GM12878 (cell line): ENCODE measurements at regions not wholly inside any gene's neighbourhood (a gene's known extent, or its start where the extent isn't known, plus 50 kb on each side); places are given as distances from the start of the nearest gene placed in this dataset.

Experiments
- ATAC-seq: fragments of 200-7000 bp; cut with Tn5 transposase; 3 replicates; pipeline ENCODE4 v1.9.1; 2020; ENCODE audit warnings: mild to moderate bottlenecking, moderate library complexity
- BruUV-seq: library from RNA; stranded (reverse); fragments of 400-500 nt; replicated peaks from 2 replicates; lab custom pipeline; 2021; lab: Mats Ljungman, UMichigan
- CTCF ChIA-PET: fragments of 300-600 bp; sonication (Branson Sonifier 250); formaldehyde crosslinking; extraction: SDS; loops from one replicate; lab custom pipeline; 2021; ENCODE audit warnings: inconsistent platforms; lab: Yijun Ruan, JAX
- POLR2A ChIA-PET: fragments of 350-600 bp; formaldehyde crosslinking; extraction: SDS; loops from one replicate; lab custom pipeline; 2021; ENCODE audit warnings: inconsistent platforms; lab: Charles Lee
- RAD21 ChIA-PET: fragments of 300-600 bp; sonication (Branson Sonifier 250); formaldehyde crosslinking; loops from one replicate; lab custom pipeline; 2023; ENCODE audit warnings: antibody characterized with exemption; ENCODE audit not compliant: unreplicated experiment; lab: Charles Lee
- SMC1A ChIA-PET: fragments of 300-600 bp; sonication (Branson Sonifier 250); formaldehyde crosslinking; loops from one replicate; lab custom pipeline; 2023; ENCODE audit not compliant: unreplicated experiment, uncharacterized antibody; lab: Charles Lee
- DNase-seq: peaks from one replicate; pipeline ENCODE4 v3.0.0-alpha.2; 2011; ENCODE audit warnings: low read depth, low spot score
- FAIRE-seq: peaks from 3 replicates; lab custom pipeline; 2011; peaks lifted over from hg19 to GRCh38; lab: Jason Lieb, UNC
- H2AFZ ChIP-seq: 2 replicates; pipeline ENCODE4 v1.6.0; 2011; ENCODE audit warnings: low read depth, low read length, control low read depth; ENCODE audit not compliant: control insufficient read depth
- H3K27ac ChIP-seq: 2 replicates; pipeline ENCODE4 v1.5.1; 2011; ENCODE audit warnings: control low read depth; ENCODE audit not compliant: control insufficient read depth, insufficient read depth
- H3K27me3 ChIP-seq, 2 experiments: replicated peaks in 1 of 2; 2 replicates each; pipeline versions ENCODE4 v1.6.0 to v1.6.1; 2011; ENCODE audit warnings: low read length in 1 of 2; ENCODE audit not compliant: control insufficient read depth in 2 of 2, insufficient read depth in 2 of 2
- H3K36me3 ChIP-seq, 2 experiments: 2 replicates each; pipeline ENCODE4 v1.5.1; 2011; ENCODE audit warnings: low read length in 1 of 2; ENCODE audit not compliant: control insufficient read depth in 2 of 2, insufficient read depth in 2 of 2
- H3K4me1 ChIP-seq: 2 replicates; pipeline ENCODE4 v1.6.1; 2011; ENCODE audit warnings: mild to moderate bottlenecking, low read length, moderate library complexity, mixed read lengths; ENCODE audit not compliant: control insufficient read depth, insufficient read depth
- H3K4me2 ChIP-seq: 2 replicates; pipeline ENCODE4 v1.6.0; 2011; ENCODE audit warnings: control low read depth; ENCODE audit not compliant: control insufficient read depth, insufficient read depth
- H3K4me3 ChIP-seq: fragments of 200-600 bp; sonication (generic); 2 replicates; pipeline ENCODE4 v1.5.1; 2016
- H3K79me2 ChIP-seq: 2 replicates; pipeline ENCODE4 v1.6.0; 2011; ENCODE audit warnings: low read length; ENCODE audit not compliant: control insufficient read depth, insufficient read depth
- H3K9ac ChIP-seq: 2 replicates; pipeline ENCODE4 v1.8.0; 2011; ENCODE audit warnings: low read length, control low read depth, mixed read lengths; ENCODE audit not compliant: control insufficient read depth, insufficient read depth
- H3K9me3 ChIP-seq: replicated peaks from 3 replicates; pipeline ENCODE4 v1.5.1; 2011; ENCODE audit warnings: mild to moderate bottlenecking, low read length; ENCODE audit not compliant: control insufficient read depth, insufficient read depth
- H4K20me1 ChIP-seq: 2 replicates; pipeline ENCODE4 v1.6.0; 2011; ENCODE audit not compliant: control insufficient read depth, insufficient read depth
- ATF7 ChIP-seq: fragments of 450-650 bp; IDR thresholded peaks from 2 replicates; pipeline ENCODE4 v1.6.1; 2016; ENCODE audit warnings: low read depth, mild to moderate bottlenecking
- CHD1 ChIP-seq: IDR thresholded peaks from 2 replicates; pipeline ENCODE4 v1.6.1; 2012; ENCODE audit warnings: low read depth, low read length, improper control_type of control experiment
- NFYA ChIP-seq: IDR thresholded peaks from 2 replicates; pipeline ENCODE4 v1.6.1; 2011; ENCODE audit warnings: low read depth, mild to moderate bottlenecking, low read length, improper control_type of control experiment, borderline replicate concordance
- NR2C2 ChIP-seq: IDR thresholded peaks from 2 replicates; pipeline ENCODE4 v1.6.1; 2011; ENCODE audit warnings: borderline replicate concordance, low read depth; ENCODE audit not compliant: control insufficient read depth, insufficient read length
- PAX8 ChIP-seq: fragments of 450-650 bp; IDR thresholded peaks from 2 replicates; pipeline ENCODE4 v1.6.1; 2017; ENCODE audit warnings: mild to moderate bottlenecking, moderate library complexity
- PBX3 ChIP-seq: IDR thresholded peaks from 2 replicates; pipeline ENCODE4 v1.6.1; 2011; ENCODE audit warnings: mild to moderate bottlenecking, low read depth, low read length, moderate library complexity; ENCODE audit not compliant: insufficient replicate concordance
- POU2F2 ChIP-seq: IDR thresholded peaks from 3 replicates; pipeline ENCODE4 v1.6.1; 2011; ENCODE audit warnings: low read depth, mild to moderate bottlenecking, low read length, borderline replicate concordance
- RB1 ChIP-seq: fragments of 450-650 bp; formaldehyde crosslinking; IDR thresholded peaks from 2 replicates; pipeline ENCODE4 v1.6.1; 2017; ENCODE audit warnings: mild to moderate bottlenecking, borderline replicate concordance
- RBBP5 ChIP-seq: fragments of 200-600 bp; sonication (generic); conservative IDR thresholded peaks from 2 replicates; pipeline ENCODE4 v1.6.1; 2016
- SREBF2 ChIP-seq: IDR thresholded peaks from 2 replicates; pipeline ENCODE4 v1.6.1; 2012; ENCODE audit warnings: mild to moderate bottlenecking, low read length
- SRF ChIP-seq, 2 experiments: IDR thresholded peaks; 2 replicates each; pipeline ENCODE4 v1.6.1; 2011; ENCODE audit warnings: low read depth in 2 of 2, low read length in 2 of 2, mild to moderate bottlenecking in 1 of 2, moderate library complexity in 1 of 2
- SUZ12 ChIP-seq: fragments of 200-600 bp; sonication (generic); IDR thresholded peaks from one replicate; pipeline ENCODE4 v1.6.1; 2018; ENCODE audit warnings: antibody characterized with exemption, mild to moderate bottlenecking; ENCODE audit not compliant: unreplicated experiment
- ZZZ3 ChIP-seq: IDR thresholded peaks from 2 replicates; pipeline ENCODE4 v1.6.1; 2011; ENCODE audit warnings: low read depth; ENCODE audit not compliant: control insufficient read depth, insufficient read length
- WGBS: methylation state at CpG from one replicate; pipeline ENCODE4 v1.1.6; 2016; ENCODE audit warnings: low lambda C conversion rate; ENCODE audit not compliant: insufficient replicate concordance, insufficient coverage; ENCODE audit errors: missing lambda C conversion rate; 5-methylcytosine and 5-hydroxymethylcytosine counted together
- in situ Hi-C: fragments of 300-500 bp; cut with MboI; formaldehyde crosslinking; loops from 9 replicates; pipeline ENCODE4 v1.14.3; 2018; ENCODE audit warnings: mixed read lengths
- intact Hi-C: fragments of 100-400 bp; cut with micrococcal nuclease; formaldehyde crosslinking; loops from one replicate; pipeline ENCODE4 v1.14.2; 2022; ENCODE audit not compliant: unreplicated experiment
- TF ChIP-seq, protein P1 (sequence below): IDR thresholded peaks from 2 replicates; pipeline ENCODE4 v1.6.1; 2012; ENCODE audit warnings: mild to moderate bottlenecking, low read depth, low read length
- TF ChIP-seq, protein P2 (sequence below): fragments of 450-650 bp; IDR thresholded peaks from 2 replicates; pipeline ENCODE4 v1.6.1; 2017; ENCODE audit warnings: low read depth, mild to moderate bottlenecking, moderate library complexity

DNA sequence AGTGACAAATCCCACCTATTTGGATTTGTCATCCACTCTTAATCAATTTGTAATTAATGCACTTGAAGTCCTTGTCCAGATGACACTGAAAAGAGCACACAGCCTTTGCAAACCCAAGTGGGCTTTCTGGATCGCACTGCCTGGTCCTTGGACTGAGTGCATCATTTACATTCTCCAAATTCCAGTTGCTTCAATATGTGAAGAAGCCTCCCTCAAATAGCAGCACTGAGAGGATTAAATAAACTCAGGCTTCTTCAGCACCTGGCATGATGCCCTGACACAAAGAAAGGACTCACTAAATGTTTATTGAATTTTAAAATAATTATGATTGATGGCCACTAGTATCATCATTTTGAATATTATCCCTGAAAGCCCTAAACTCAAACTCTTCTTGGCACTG lies 496.5 kb downstream of the VRK1 start:
- intact Hi-C loops, result no loop called here

More for the DNA sequence above, 496.5 kb downstream of the VRK1 start:
- no peak for DNase-seq
- ChIA-PET RAD21 (no interaction called here), CTCF (no interaction called here), POLR2A (no interaction called here), SMC1A (no interaction called here)
- Histone ChIP-seq H3K4me2 (no peak overlapping the region), H3K79me2 (no peaks in the 10 kb centered on the region), H4K20me1 (no peaks in the 10 kb centered on the region), H3K27me3 (no peaks in the 10 kb centered on the region), H2AFZ (no peak overlapping the region), H3K36me3 (no peaks in the 10 kb centered on the region), H3K4me1 (no peaks in the 10 kb centered on the region), H3K9ac (no peak overlapping the region), H3K9me3 (no peaks in the 10 kb centered on the region), H3K27ac (no peak overlapping the region), H3K4me3 (no peak overlapping the region)
- in situ Hi-C loops, result no loop called here
- no TSS peak for BruUV-seq
- FAIRE-seq, result no peak
- WGBS, result 47% methylated on average over 1 of the region's 1 CpG
- no peak for ATAC-seq
- TF ChIP-seq CHD1 (no peak), POU2F2 (no peak), RBBP5 (no peak), NFYA (no peak), NR2C2 (no peak), SUZ12 (no peak), SREBF2 (no peak), PBX3 (no peak), PAX8 (no peak), ZZZ3 (no peak), ATF7 (no peak), RB1 (no peak), SRF (IDR thresholded peaks at IDR 0.05; ENCODE audit: low read depth in 2 of 2, low read length in 2 of 2) (no peak)
- TF ChIP-seq, protein P1, sequence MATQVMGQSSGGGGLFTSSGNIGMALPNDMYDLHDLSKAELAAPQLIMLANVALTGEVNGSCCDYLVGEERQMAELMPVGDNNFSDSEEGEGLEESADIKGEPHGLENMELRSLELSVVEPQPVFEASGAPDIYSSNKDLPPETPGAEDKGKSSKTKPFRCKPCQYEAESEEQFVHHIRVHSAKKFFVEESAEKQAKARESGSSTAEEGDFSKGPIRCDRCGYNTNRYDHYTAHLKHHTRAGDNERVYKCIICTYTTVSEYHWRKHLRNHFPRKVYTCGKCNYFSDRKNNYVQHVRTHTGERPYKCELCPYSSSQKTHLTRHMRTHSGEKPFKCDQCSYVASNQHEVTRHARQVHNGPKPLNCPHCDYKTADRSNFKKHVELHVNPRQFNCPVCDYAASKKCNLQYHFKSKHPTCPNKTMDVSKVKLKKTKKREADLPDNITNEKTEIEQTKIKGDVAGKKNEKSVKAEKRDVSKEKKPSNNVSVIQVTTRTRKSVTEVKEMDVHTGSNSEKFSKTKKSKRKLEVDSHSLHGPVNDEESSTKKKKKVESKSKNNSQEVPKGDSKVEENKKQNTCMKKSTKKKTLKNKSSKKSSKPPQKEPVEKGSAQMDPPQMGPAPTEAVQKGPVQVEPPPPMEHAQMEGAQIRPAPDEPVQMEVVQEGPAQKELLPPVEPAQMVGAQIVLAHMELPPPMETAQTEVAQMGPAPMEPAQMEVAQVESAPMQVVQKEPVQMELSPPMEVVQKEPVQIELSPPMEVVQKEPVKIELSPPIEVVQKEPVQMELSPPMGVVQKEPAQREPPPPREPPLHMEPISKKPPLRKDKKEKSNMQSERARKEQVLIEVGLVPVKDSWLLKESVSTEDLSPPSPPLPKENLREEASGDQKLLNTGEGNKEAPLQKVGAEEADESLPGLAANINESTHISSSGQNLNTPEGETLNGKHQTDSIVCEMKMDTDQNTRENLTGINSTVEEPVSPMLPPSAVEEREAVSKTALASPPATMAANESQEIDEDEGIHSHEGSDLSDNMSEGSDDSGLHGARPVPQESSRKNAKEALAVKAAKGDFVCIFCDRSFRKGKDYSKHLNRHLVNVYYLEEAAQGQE, result no peak
- TF ChIP-seq, protein P2, sequence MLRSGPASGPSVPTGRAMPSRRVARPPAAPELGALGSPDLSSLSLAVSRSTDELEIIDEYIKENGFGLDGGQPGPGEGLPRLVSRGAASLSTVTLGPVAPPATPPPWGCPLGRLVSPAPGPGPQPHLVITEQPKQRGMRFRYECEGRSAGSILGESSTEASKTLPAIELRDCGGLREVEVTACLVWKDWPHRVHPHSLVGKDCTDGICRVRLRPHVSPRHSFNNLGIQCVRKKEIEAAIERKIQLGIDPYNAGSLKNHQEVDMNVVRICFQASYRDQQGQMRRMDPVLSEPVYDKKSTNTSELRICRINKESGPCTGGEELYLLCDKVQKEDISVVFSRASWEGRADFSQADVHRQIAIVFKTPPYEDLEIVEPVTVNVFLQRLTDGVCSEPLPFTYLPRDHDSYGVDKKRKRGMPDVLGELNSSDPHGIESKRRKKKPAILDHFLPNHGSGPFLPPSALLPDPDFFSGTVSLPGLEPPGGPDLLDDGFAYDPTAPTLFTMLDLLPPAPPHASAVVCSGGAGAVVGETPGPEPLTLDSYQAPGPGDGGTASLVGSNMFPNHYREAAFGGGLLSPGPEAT, result no peak
- TF ChIP-seq, all 136 proteins: peak for 0
